ENCODE measurements at regions not wholly inside any gene's neighbourhood (a gene's known extent, or its start where the extent isn't known, plus 50 kb on each side); places are given as distances from the start of the nearest gene placed in this dataset.

- DNase-seq = no peak
- no peak overlapping the region for H3K27ac ChIP-seq
- 89 to 93% methylated on average over 4 of the region's 4 CpGs for WGBS, 2 donors
- no peaks in the 10 kb centered on the region for H3K4me1 ChIP-seq
- H3K27me3 ChIP-seq = no peaks in the 10 kb centered on the region
- no peaks in the 10 kb centered on the region for H3K9me3 ChIP-seq
- no peak for TF ChIP-seq POLR2A (IDR thresholded peaks at IDR 0.05)
- no peak for TF ChIP-seq CTCF (IDR thresholded peaks at IDR 0.05)
- no peak overlapping the region for H3K4me3 ChIP-seq
- intact Hi-C loops (cut with DNase I; ENCODE audit: low total_unique reads) = no loop called here
- no peaks in the 10 kb centered on the region for H3K36me3 ChIP-seq (ENCODE audit: low read depth, missing control alignments)
Measured at GRCh38 chr4:3818371-3818770, 52.2 kb downstream of the ADRA2C start.

GRCh38 chr4:3819210-3819919 lies 53.2 kb downstream of the ADRA2C start:
- H3K36me3 ChIP-seq (ENCODE audit: low read depth, missing control alignments) = no peaks in the 10 kb centered on the region
- no peak overlapping the region for H3K27ac ChIP-seq
- intact Hi-C loops (cut with DNase I; ENCODE audit: low total_unique reads) = no loop called here
- DNase-seq = no peak
- no peak for TF ChIP-seq POLR2A (IDR thresholded peaks at IDR 0.05)
- no peak for TF ChIP-seq CTCF (IDR thresholded peaks at IDR 0.05)
- no peaks in the 10 kb centered on the region for H3K9me3 ChIP-seq
- WGBS, 2 donors = 89 to 92% methylated on average over 17 of the region's 17 CpGs
- H3K4me3 ChIP-seq = no peak overlapping the region
- no peaks in the 10 kb centered on the region for H3K4me1 ChIP-seq
- H3K27me3 ChIP-seq = no peaks in the 10 kb centered on the region

DNA sequence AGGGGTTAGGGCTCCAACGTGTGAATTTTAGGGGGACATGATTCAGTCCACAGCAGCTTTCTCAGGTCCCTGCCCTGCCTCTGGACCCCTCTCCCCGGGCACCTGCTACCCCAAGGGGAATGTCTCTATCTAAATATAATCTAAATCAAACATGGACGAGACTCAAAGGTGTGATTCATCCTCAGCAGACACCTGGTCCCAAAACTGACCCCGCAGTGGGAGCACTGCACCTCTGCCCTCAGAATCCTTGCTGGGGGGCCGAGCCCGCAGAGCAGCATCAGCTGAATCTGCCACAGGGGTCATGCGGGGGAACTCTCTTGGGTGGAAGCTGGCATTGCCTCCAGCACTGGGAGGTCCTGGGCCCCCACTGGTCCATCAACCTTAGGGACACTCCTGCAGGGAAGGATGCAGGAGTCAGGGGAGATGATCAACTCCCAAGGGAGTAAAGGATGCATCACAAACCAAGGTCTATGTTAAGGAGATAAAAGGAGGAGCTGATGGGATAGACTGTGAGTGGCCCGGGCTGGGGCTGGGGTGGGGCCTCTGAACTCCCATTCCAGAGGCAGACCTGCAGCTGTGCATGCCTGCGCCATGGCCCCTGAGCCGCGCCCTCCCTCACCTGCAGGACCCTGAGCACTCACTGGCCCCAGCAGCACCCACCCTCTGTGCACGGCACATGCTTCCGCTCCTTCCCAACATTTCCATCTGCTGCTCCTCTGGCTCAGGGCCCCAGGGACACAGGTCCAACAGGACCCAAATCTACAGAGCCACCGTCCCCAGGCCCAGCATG lies 54.0 kb downstream of the ADRA2C start:
- Histone ChIP-seq H3K4me1 (no peaks in the 10 kb centered on the region), H3K27me3 (no peaks in the 10 kb centered on the region), H3K36me3 (ENCODE audit: low read depth, missing control alignments) (no peaks in the 10 kb centered on the region), H3K9me3 (no peaks in the 10 kb centered on the region), H3K27ac (no peak overlapping the region), H3K4me3 (no peak overlapping the region)
- TF ChIP-seq CTCF (IDR thresholded peaks at IDR 0.05) = no peak
- no peak for TF ChIP-seq POLR2A (IDR thresholded peaks at IDR 0.05)
- no peak for DNase-seq
- 83 to 94% methylated on average over 14 of the region's 14 CpGs for WGBS, 2 donors
- intact Hi-C loops (cut with DNase I; ENCODE audit: low total_unique reads) = no loop called here

DNA sequence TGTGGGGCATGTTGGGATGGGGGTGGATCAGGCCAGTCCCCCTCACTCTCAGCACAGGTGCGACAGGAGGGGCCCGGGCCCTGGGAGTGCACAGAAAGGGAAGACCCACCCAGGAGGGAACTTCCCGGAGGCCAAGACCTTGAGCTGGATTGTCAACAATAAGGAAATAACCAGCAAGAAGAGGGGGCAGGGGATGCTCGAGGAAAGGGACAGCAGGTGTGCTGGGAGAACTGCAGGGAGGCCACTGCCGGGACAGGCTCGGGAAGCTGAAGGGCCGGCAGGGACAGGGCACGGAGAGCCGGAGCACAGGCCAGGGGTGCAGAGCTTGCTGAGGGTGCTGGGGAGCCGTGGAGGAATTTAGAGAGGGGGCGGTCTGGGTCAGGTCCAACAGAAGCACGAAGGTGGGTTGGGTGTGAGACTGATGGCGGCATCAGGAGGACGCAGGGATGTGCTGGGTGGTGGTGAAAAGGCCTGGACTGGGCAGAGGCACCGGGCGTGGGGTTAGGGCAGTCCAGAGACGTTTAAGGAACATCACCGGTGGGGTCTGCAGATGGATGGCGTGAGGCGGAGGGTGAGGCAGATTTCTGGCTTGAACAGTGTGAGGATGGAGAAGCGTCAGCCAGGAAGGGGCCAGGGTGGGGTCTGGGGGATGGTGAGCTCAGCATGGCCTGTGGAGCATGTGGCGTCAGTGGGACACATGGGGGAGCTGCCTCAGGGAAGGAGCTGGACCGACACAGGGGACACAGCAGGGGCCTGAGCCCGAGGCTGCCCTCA lies 54.8 kb downstream of the ADRA2C start:
- Histone ChIP-seq H3K36me3 (ENCODE audit: low read depth, missing control alignments) (no peaks in the 10 kb centered on the region), H3K27me3 (no peaks in the 10 kb centered on the region), H3K4me3 (no peak overlapping the region), H3K27ac (no peak overlapping the region), H3K9me3 (no peaks in the 10 kb centered on the region), H3K4me1 (no peaks in the 10 kb centered on the region)
- TF ChIP-seq CTCF (IDR thresholded peaks at IDR 0.05) (no peak), POLR2A (IDR thresholded peaks at IDR 0.05) (no peak)
- intact Hi-C loops (cut with DNase I; ENCODE audit: low total_unique reads) = no loop called here
- WGBS, 2 donors = 82 to 88% methylated on average over 23 to 24 of the region's 24 CpGs
- DNase-seq = no peak
